ENCODE measurements at regions not wholly inside any gene's neighbourhood (a gene's known extent, or its start where the extent isn't known, plus 50 kb on each side); places are given as distances from the start of the nearest gene placed in this dataset.

GRCh38 chr14:50001999-50002925 is 109.4 kb downstream of the ARF6 start:
- H3K27ac ChIP-seq = no peak overlapping the region
- H3K4me3 Mint-ChIP-seq = peak overlapping the region; percentile 83
- no peak overlapping the region for H3K9ac ChIP-seq
- peaks cover 73% of the 10 kb centered on the region for H3K27me3 ChIP-seq
- H4K20me1 ChIP-seq (ENCODE audit: low read depth) = no peaks in the 10 kb centered on the region
- H3K36me3 Mint-ChIP-seq = peaks cover 1% of the 10 kb centered on the region
- peaks cover 28% of the 10 kb centered on the region for H3K27me3 Mint-ChIP-seq (ENCODE audit: insufficient read depth, low read depth)
- peaks cover 10% of the 10 kb centered on the region for H3K4me1 ChIP-seq
- no peaks in the 10 kb centered on the region for H3K36me3 ChIP-seq
- H3K9me3 ChIP-seq (ENCODE audit: low read depth) = no peaks in the 10 kb centered on the region
- H3K4me2 ChIP-seq = no peak overlapping the region
- H3K4me3 ChIP-seq = no peak overlapping the region
- TF ChIP-seq EZH2phosphoT487 (IDR thresholded peaks at IDR 0.05) (no peak), EZH2 (IDR thresholded peaks at IDR 0.05) (no peak), CTCF (IDR thresholded peaks at IDR 0.05) (no peak)
- no peak overlapping the region for H3K27ac Mint-ChIP-seq
- no peak for DNase-seq (ENCODE audit: low spot score)
- H2AFZ ChIP-seq (replicated peaks) = no peak overlapping the region
- H3F3A ChIP-seq (ENCODE audit: low read depth) = no peaks in the 10 kb centered on the region
- peaks cover 31% of the 10 kb centered on the region for H3K4me1 Mint-ChIP-seq
- no peaks in the 10 kb centered on the region for H3K79me2 ChIP-seq (ENCODE audit: low read depth)
- no peaks in the 10 kb centered on the region for H3K9me3 Mint-ChIP-seq

GRCh38 chr14:50002926-50003212 is 110.0 kb downstream of the ARF6 start:
- H3K36me3 Mint-ChIP-seq = peaks cover 1% of the 10 kb centered on the region
- H3F3A ChIP-seq (ENCODE audit: low read depth) = no peaks in the 10 kb centered on the region
- no peaks in the 10 kb centered on the region for H3K36me3 ChIP-seq
- H4K20me1 ChIP-seq (ENCODE audit: low read depth) = no peaks in the 10 kb centered on the region
- H3K9me3 Mint-ChIP-seq = no peaks in the 10 kb centered on the region
- H3K4me3 ChIP-seq = peak overlapping the region; percentile 54
- H3K27ac ChIP-seq = no peak overlapping the region
- H3K27me3 Mint-ChIP-seq (ENCODE audit: insufficient read depth, low read depth) = peaks cover 26% of the 10 kb centered on the region
- H3K27ac Mint-ChIP-seq = peak overlapping the region; percentile 57
- no peak overlapping the region for H3K9ac ChIP-seq
- H3K4me2 ChIP-seq = peak overlapping the region; percentile 88
- peaks cover 73% of the 10 kb centered on the region for H3K27me3 ChIP-seq
- H3K4me1 ChIP-seq = peaks cover 10% of the 10 kb centered on the region
- no peak for DNase-seq (ENCODE audit: low spot score)
- H3K9me3 ChIP-seq (ENCODE audit: low read depth) = no peaks in the 10 kb centered on the region
- TF ChIP-seq CTCF (IDR thresholded peaks at IDR 0.05) (no peak), EZH2 (IDR thresholded peaks at IDR 0.05) (no peak), EZH2phosphoT487 (IDR thresholded peaks at IDR 0.05) (no peak)
- no peak overlapping the region for H2AFZ ChIP-seq (replicated peaks)
- peaks cover 31% of the 10 kb centered on the region for H3K4me1 Mint-ChIP-seq
- H3K79me2 ChIP-seq (ENCODE audit: low read depth) = no peaks in the 10 kb centered on the region
- H3K4me3 Mint-ChIP-seq = peak overlapping the region; percentile 83

GRCh38 chr14:50003213-50004021 is 110.5 kb downstream of the ARF6 start:
- Histone ChIP-seq H3K27me3 (peaks cover 73% of the 10 kb centered on the region), H3K36me3 (no peaks in the 10 kb centered on the region), H3K4me3 (peak overlapping the region; percentile 54), H3K4me2 (peak overlapping the region; percentile 88), H3F3A (ENCODE audit: low read depth) (no peaks in the 10 kb centered on the region), H4K20me1 (ENCODE audit: low read depth) (no peaks in the 10 kb centered on the region), H3K4me1 (peaks cover 10% of the 10 kb centered on the region), H3K79me2 (ENCODE audit: low read depth) (no peaks in the 10 kb centered on the region), H3K9ac (no peak overlapping the region), H3K9me3 (ENCODE audit: low read depth) (no peaks in the 10 kb centered on the region), H3K27ac (no peak overlapping the region), H2AFZ (replicated peaks) (peak overlapping the region; percentile 17)
- H3K9me3 Mint-ChIP-seq = no peaks in the 10 kb centered on the region
- DNase-seq (ENCODE audit: low spot score) = peak; percentile 47
- H3K27ac Mint-ChIP-seq = peak overlapping the region; percentile 57
- H3K4me1 Mint-ChIP-seq = peaks cover 31% of the 10 kb centered on the region
- H3K4me3 Mint-ChIP-seq = peak overlapping the region; percentile 83
- TF ChIP-seq EZH2phosphoT487 (IDR thresholded peaks at IDR 0.05) (peak; percentile 63), EZH2 (IDR thresholded peaks at IDR 0.05) (peak; percentile 89), CTCF (IDR thresholded peaks at IDR 0.05) (peak; percentile 8)
- H3K36me3 Mint-ChIP-seq = peaks cover 1% of the 10 kb centered on the region
- peaks cover 23% of the 10 kb centered on the region for H3K27me3 Mint-ChIP-seq (ENCODE audit: insufficient read depth, low read depth)
